Mesodermal cell (in vitro differentiated cells): ENCODE measurements at regions not wholly inside any gene's neighbourhood (a gene's known extent, or its start where the extent isn't known, plus 50 kb on each side); places are given as distances from the start of the nearest gene placed in this dataset.

Experiments used
- H3K27ac ChIP-seq: 2 replicates; pipeline ENCODE4 v1.7.0; 2013; ENCODE audit warnings: mild to moderate bottlenecking, low read depth, low read length, moderate library complexity; ENCODE audit not compliant: severe bottlenecking
- H3K36me3 ChIP-seq: 2 replicates; pipeline ENCODE4 v1.7.1; 2013; ENCODE audit warnings: mild to moderate bottlenecking, low read length, moderate library complexity; ENCODE audit not compliant: control insufficient read depth, insufficient read depth
- H3K4me1 ChIP-seq: one replicate; pipeline ENCODE4 v1.7.1; 2013; ENCODE audit warnings: mild to moderate bottlenecking, low read length; ENCODE audit not compliant: insufficient read depth, control insufficient read depth, poor library complexity, severe bottlenecking
- H3K4me3 ChIP-seq: 2 replicates; pipeline ENCODE4 v1.7.0; 2013; ENCODE audit warnings: low read length, control low read depth, mild to moderate bottlenecking; ENCODE audit not compliant: insufficient read depth, poor library complexity, severe bottlenecking; ENCODE audit errors: extremely low read depth
- H3K9me3 ChIP-seq: 2 replicates; pipeline ENCODE4 v1.7.1; 2013; ENCODE audit warnings: mild to moderate bottlenecking, low read length, moderate library complexity; ENCODE audit not compliant: control insufficient read depth
- WGBS, 2 experiments: methylation state at CpG; one replicate each; pipeline ENCODE4 v1.1.5; 2013; ENCODE audit warnings: missing lambda C conversion rate in 2 of 2; ENCODE audit not compliant: insufficient coverage in 2 of 2; 5-methylcytosine and 5-hydroxymethylcytosine counted together

DNA sequence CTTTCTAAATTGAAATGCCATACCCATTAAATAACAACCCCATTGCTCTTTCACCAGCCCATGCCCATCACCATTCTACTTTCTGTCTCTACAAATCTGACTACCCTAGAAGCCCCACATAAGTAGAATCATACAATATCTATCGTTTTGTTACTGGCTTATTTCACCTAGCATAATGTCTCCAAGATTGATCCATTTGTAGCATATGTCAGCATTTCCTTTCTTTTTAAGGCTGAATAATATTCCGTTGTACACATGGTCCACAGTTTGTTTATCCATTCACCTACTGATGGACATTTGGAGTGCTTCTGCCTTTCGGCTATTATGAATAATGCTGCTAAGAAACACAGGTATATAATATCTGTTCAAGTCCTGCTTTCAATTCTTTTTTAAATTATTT, 393.1 kb upstream of the SOX9 start:
- no peaks in the 10 kb centered on the region for H3K4me1 ChIP-seq
- no peak overlapping the region for H3K4me3 ChIP-seq
- no peak overlapping the region for H3K27ac ChIP-seq
- no peaks in the 10 kb centered on the region for H3K36me3 ChIP-seq
- no peaks in the 10 kb centered on the region for H3K9me3 ChIP-seq
- WGBS, 2 experiments: 94% methylated on average over 2 of the region's 3 CpGs

DNA sequence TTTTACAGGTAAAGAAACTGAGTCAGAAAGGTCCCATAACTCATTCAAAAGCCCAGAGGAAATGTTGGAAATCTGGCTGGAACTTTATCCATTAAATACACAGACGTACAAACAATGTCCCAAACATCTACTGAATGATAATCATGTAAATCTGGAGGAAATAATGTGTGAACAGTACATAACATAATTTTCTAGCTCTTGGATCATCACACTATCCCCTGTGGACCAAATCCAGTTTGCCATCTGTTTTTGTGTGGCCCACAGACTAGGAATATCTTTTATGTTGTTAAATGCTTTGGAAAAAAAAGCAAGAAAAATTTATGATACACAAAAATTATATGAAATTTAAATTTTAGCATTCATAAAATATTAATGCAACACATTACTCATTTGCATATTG, 389.9 kb upstream of the SOX9 start:
- no peaks in the 10 kb centered on the region for H3K4me1 ChIP-seq
- H3K36me3 ChIP-seq: no peaks in the 10 kb centered on the region
- no peak overlapping the region for H3K4me3 ChIP-seq
- H3K9me3 ChIP-seq: no peaks in the 10 kb centered on the region
- no peak overlapping the region for H3K27ac ChIP-seq
- no CpG with 5 or more reads among the region's 1 CpG for WGBS, 2 experiments

- H3K9me3 ChIP-seq: no peaks in the 10 kb centered on the region
- H3K27ac ChIP-seq: no peak overlapping the region
- 89 to 100% methylated on average over 1 to 2 of the region's 4 CpGs for WGBS, 2 experiments
- H3K36me3 ChIP-seq: no peaks in the 10 kb centered on the region
- H3K4me3 ChIP-seq: no peak overlapping the region
- H3K4me1 ChIP-seq: peaks cover 2% of the 10 kb centered on the region
Observed at GRCh38 chr17:71735893-71736292, 384.9 kb upstream of the SOX9 start.

GRCh38 chr17:71740866-71741265, 380.0 kb upstream of the SOX9 start:
- Histone ChIP-seq H3K4me1 (peaks cover 2% of the 10 kb centered on the region), H3K36me3 (no peaks in the 10 kb centered on the region), H3K27ac (no peak overlapping the region), H3K4me3 (no peak overlapping the region), H3K9me3 (no peaks in the 10 kb centered on the region)
- WGBS, 2 experiments: 93 to 100% methylated on average over 1 to 3 of the region's 3 CpGs

GRCh38 chr17:71741836-71742235, 379.0 kb upstream of the SOX9 start:
- no peaks in the 10 kb centered on the region for H3K9me3 ChIP-seq
- H3K4me1 ChIP-seq: no peaks in the 10 kb centered on the region
- H3K27ac ChIP-seq: no peak overlapping the region
- no peak overlapping the region for H3K4me3 ChIP-seq
- H3K36me3 ChIP-seq: no peaks in the 10 kb centered on the region

- Histone ChIP-seq H3K27ac (no peak overlapping the region), H3K4me3 (no peak overlapping the region), H3K4me1 (no peaks in the 10 kb centered on the region), H3K9me3 (no peaks in the 10 kb centered on the region), H3K36me3 (no peaks in the 10 kb centered on the region)
Observed at GRCh38 chr17:71748872-71749271, 371.9 kb upstream of the SOX9 start.

- Histone ChIP-seq H3K4me3 (no peak overlapping the region), H3K9me3 (no peaks in the 10 kb centered on the region), H3K27ac (no peak overlapping the region), H3K36me3 (no peaks in the 10 kb centered on the region), H3K4me1 (no peaks in the 10 kb centered on the region)
- 94 to 100% methylated on average over 2 of the region's 3 CpGs for WGBS, 2 experiments
Observed at GRCh38 chr17:71753070-71753469, 367.8 kb upstream of the SOX9 start.

DNA sequence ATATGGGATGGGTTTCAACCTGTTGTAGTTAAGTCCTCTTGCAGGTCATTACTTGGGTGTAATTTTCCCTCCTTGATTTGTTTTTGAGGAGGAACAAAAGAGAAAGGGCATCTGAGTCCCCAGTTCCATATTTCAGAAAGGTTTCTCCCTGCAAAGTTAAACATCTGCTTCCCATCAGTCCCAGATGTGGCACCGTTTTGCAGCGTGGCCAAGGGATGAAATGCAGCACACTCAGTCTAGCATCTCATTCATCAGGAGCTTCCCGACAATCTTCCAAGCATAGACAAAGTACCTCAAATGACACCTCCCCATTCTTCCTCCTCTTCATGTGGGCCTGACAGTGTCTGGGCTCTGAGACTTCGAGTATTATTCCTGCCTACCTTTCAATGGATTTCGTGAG, 363.7 kb upstream of the SOX9 start:
- WGBS, 2 experiments: 78 to 92% methylated on average over 4 of the region's 5 CpGs
- Histone ChIP-seq H3K27ac (no peak overlapping the region), H3K4me1 (no peaks in the 10 kb centered on the region), H3K36me3 (no peaks in the 10 kb centered on the region), H3K4me3 (no peak overlapping the region), H3K9me3 (no peaks in the 10 kb centered on the region)

GRCh38 chr17:71757956-71758355, 362.9 kb upstream of the SOX9 start:
- H3K9me3 ChIP-seq: no peaks in the 10 kb centered on the region
- H3K36me3 ChIP-seq: no peaks in the 10 kb centered on the region
- H3K4me3 ChIP-seq: no peak overlapping the region
- no peak overlapping the region for H3K27ac ChIP-seq
- H3K4me1 ChIP-seq: no peaks in the 10 kb centered on the region
- no CpG with 5 or more reads among the region's 1 CpG for WGBS, 2 experiments

DNA sequence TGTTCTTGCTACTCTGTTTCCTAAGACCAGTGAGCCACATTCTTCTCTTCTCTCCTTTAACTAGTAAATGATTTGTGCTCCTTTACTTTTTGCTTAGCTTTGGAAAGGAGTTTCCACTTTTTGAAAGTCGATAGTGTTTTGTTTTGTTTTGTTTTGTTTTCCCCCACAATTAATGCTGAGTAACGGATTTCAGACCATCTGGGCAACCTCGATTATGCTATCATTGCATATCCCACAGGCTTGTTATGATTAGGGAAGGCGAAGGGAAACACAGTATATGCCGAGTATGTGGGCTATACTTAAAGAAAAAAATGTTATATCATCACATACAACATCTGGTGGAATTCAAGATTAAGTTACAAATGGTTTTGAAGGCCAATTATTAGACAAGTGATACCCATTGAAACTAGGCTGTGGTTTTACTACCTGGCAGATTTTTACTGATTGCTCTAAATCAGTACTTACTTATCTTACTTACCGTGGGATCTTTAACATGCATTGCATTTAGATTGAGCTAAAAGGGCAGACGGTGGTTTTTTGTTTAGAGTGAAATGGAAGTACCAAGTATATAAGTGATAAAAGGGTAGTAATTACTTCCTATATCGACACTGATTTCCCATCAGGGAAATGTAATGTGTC, 361.3 kb upstream of the SOX9 start:
- H3K36me3 ChIP-seq: no peaks in the 10 kb centered on the region
- no peaks in the 10 kb centered on the region for H3K9me3 ChIP-seq
- H3K4me3 ChIP-seq: no peak overlapping the region
- 100% methylated on average over 1 of the region's 8 CpGs; no CpG with 5 or more reads in 1 of the 2 experiments for WGBS, 2 experiments
- no peak overlapping the region for H3K27ac ChIP-seq
- no peaks in the 10 kb centered on the region for H3K4me1 ChIP-seq

DNA sequence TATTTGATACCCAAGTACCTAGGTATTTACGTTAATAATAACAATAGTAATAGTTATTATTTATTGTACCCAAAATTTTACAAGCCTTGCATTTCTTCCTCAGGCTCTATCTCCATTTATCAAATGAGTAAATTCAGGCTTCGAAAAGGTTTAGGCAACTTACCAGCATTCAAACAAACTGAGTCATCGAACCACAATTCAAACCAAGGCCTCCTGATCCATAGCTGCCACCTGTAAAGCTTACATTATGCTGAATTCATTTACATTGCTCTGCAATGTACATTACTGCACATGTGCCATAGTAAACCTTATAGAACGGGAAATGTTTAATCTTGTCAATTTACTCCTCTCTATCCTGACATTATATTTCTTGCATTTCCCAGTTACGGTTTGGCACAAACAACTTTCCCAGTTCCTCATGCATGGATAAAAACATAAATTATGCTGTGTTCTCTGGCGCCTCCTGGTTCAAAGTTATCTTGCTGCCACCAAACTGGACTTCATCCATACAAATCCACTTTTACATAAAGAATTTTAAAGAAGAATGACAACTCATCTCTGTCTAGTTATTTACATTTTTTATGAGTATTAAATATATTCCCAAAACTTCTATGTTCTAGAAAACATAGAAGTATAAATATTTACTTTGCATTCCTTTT, 360.6 kb upstream of the SOX9 start:
- Histone ChIP-seq H3K36me3 (no peaks in the 10 kb centered on the region), H3K4me1 (no peaks in the 10 kb centered on the region), H3K27ac (no peak overlapping the region), H3K4me3 (no peak overlapping the region), H3K9me3 (no peaks in the 10 kb centered on the region)
- 66 to 71% methylated on average over 4 of the region's 6 CpGs for WGBS, 2 experiments
